ENCODE measurements at regions not wholly inside any gene's neighbourhood (a gene's known extent, or its start where the extent isn't known, plus 50 kb on each side); places are given as distances from the start of the nearest gene placed in this dataset.
"Not testable (repeated sequence)": the region's sequence is repeated elsewhere in the genome, so short reads cannot be mapped to it uniquely, and the experiment has no call there.

GRCh38 chr10:131363416-131363815 lies 51.9 kb upstream of the TCERG1L start:
- Histone ChIP-seq H3K9me2 (replicated peaks; ENCODE audit: control insufficient read depth, low read length) (no peaks in the 10 kb centered on the region), H3K79me2 (ENCODE audit: control insufficient read depth, low read length) (no peaks in the 10 kb centered on the region), H4K20me1 (ENCODE audit: control insufficient read depth, insufficient read depth, low read depth, low read length) (no peaks in the 10 kb centered on the region), H3F3A (ENCODE audit: control insufficient read depth, insufficient read depth) (no peaks in the 10 kb centered on the region), H3K27ac (ENCODE audit: low read depth, low read length) (no peak overlapping the region), H3K9me3 (ENCODE audit: control insufficient read depth, insufficient read depth, low read length) (no peaks in the 10 kb centered on the region), H3K4me1 (ENCODE audit: control insufficient read depth, low read length) (no peaks in the 10 kb centered on the region), H3K4me2 (ENCODE audit: low read length) (no peak overlapping the region), H3K4me3 (ENCODE audit: low read length) (no peak overlapping the region), H3K36me3 (ENCODE audit: control insufficient read depth, low read length) (no peaks in the 10 kb centered on the region), H3K27me3 (ENCODE audit: control insufficient read depth, low read length) (no peaks in the 10 kb centered on the region)
- TF ChIP-seq EZH2phosphoT487 (IDR thresholded peaks at IDR 0.05; ENCODE audit: borderline replicate concordance, low read length) (no peak), CTCF (IDR thresholded peaks at IDR 0.05; ENCODE audit: low read depth, low read length, poor library complexity, severe bottlenecking) (no peak)

- H3F3A ChIP-seq (ENCODE audit: control insufficient read depth, insufficient read depth) = no peaks in the 10 kb centered on the region
- H3K9me2 ChIP-seq (replicated peaks; ENCODE audit: control insufficient read depth, low read length) = no peaks in the 10 kb centered on the region
- H3K9me3 ChIP-seq (ENCODE audit: control insufficient read depth, insufficient read depth, low read length) = no peaks in the 10 kb centered on the region
- H4K20me1 ChIP-seq (ENCODE audit: control insufficient read depth, insufficient read depth, low read depth, low read length) = no peaks in the 10 kb centered on the region
- H3K4me3 ChIP-seq (ENCODE audit: low read length) = no peak overlapping the region
- no peaks in the 10 kb centered on the region for H3K27me3 ChIP-seq (ENCODE audit: control insufficient read depth, low read length)
- H3K36me3 ChIP-seq (ENCODE audit: control insufficient read depth, low read length) = no peaks in the 10 kb centered on the region
- H3K79me2 ChIP-seq (ENCODE audit: control insufficient read depth, low read length) = no peaks in the 10 kb centered on the region
- H3K27ac ChIP-seq (ENCODE audit: low read depth, low read length) = no peak overlapping the region
- TF ChIP-seq EZH2phosphoT487 (IDR thresholded peaks at IDR 0.05; ENCODE audit: borderline replicate concordance, low read length) (no peak), CTCF (IDR thresholded peaks at IDR 0.05; ENCODE audit: low read depth, low read length, poor library complexity, severe bottlenecking) (no peak)
- no peaks in the 10 kb centered on the region for H3K4me1 ChIP-seq (ENCODE audit: control insufficient read depth, low read length)
- H3K4me2 ChIP-seq (ENCODE audit: low read length) = no peak overlapping the region
Measured at GRCh38 chr10:131371571-131371970, 60.0 kb upstream of the TCERG1L start.

GRCh38 chr10:131381576-131381975 lies 70.1 kb upstream of the TCERG1L start:
- no peaks in the 10 kb centered on the region for H3K36me3 ChIP-seq (ENCODE audit: control insufficient read depth, low read length)
- H3K9me3 ChIP-seq (ENCODE audit: control insufficient read depth, insufficient read depth, low read length) = no peaks in the 10 kb centered on the region
- TF ChIP-seq CTCF (IDR thresholded peaks at IDR 0.05; ENCODE audit: low read depth, low read length, poor library complexity, severe bottlenecking) (no peak), EZH2phosphoT487 (IDR thresholded peaks at IDR 0.05; ENCODE audit: borderline replicate concordance, low read length) (no peak)
- H3K9me2 ChIP-seq (replicated peaks; ENCODE audit: control insufficient read depth, low read length) = no peaks in the 10 kb centered on the region
- H3K4me2 ChIP-seq (ENCODE audit: low read length) = no peak overlapping the region
- no peak overlapping the region for H3K4me3 ChIP-seq (ENCODE audit: low read length)
- no peaks in the 10 kb centered on the region for H3K79me2 ChIP-seq (ENCODE audit: control insufficient read depth, low read length)
- H4K20me1 ChIP-seq (ENCODE audit: control insufficient read depth, insufficient read depth, low read depth, low read length) = no peaks in the 10 kb centered on the region
- no peaks in the 10 kb centered on the region for H3K4me1 ChIP-seq (ENCODE audit: control insufficient read depth, low read length)
- H3K27me3 ChIP-seq (ENCODE audit: control insufficient read depth, low read length) = no peaks in the 10 kb centered on the region
- H3F3A ChIP-seq (ENCODE audit: control insufficient read depth, insufficient read depth) = no peaks in the 10 kb centered on the region
- H3K27ac ChIP-seq (ENCODE audit: low read depth, low read length) = no peak overlapping the region

- H3K4me1 ChIP-seq (ENCODE audit: control insufficient read depth, low read length); H3F3A ChIP-seq (ENCODE audit: control insufficient read depth, insufficient read depth); H3K4me3 ChIP-seq (ENCODE audit: low read length); H3K36me3 ChIP-seq (ENCODE audit: control insufficient read depth, low read length); H3K4me2 ChIP-seq (ENCODE audit: low read length); H3K79me2 ChIP-seq (ENCODE audit: control insufficient read depth, low read length); H3K27me3 ChIP-seq (ENCODE audit: control insufficient read depth, low read length); H3K9me3 ChIP-seq (ENCODE audit: control insufficient read depth, insufficient read depth, low read length); H4K20me1 ChIP-seq (ENCODE audit: control insufficient read depth, insufficient read depth, low read depth, low read length); H3K27ac ChIP-seq (ENCODE audit: low read depth, low read length); H3K9me2 ChIP-seq (replicated peaks; ENCODE audit: control insufficient read depth, low read length): not testable (repeated sequence)
Measured at GRCh38 chr10:131385161-131385872, 73.8 kb upstream of the TCERG1L start.

Measured in DOHH2 (cell line).